ENCODE measurements at regions not wholly inside any gene's neighbourhood (a gene's known extent, or its start where the extent isn't known, plus 50 kb on each side); places are given as distances from the start of the nearest gene placed in this dataset.
"Not testable (repeated sequence)": the region's sequence is repeated elsewhere in the genome, so short reads cannot be mapped to it uniquely, and the experiment has no call there.

- no peak overlapping the region for H3K4me3 ChIP-seq (ENCODE audit: low read length)
- DNase-seq (ENCODE audit: low read depth, low spot score) = no peak
Observed at GRCh38 chr1:196160066-196160795, 448.0 kb downstream of the KCNT2 start.

GRCh38 chr1:196155586-196155985 lies 452.7 kb downstream of the KCNT2 start:
- H3K4me3 ChIP-seq (ENCODE audit: low read length) = no peak overlapping the region
- DNase-seq (ENCODE audit: low read depth, low spot score) = no peak

GRCh38 chr1:196152975-196153374 lies 455.3 kb downstream of the KCNT2 start:
- DNase-seq (ENCODE audit: low read depth, low spot score) = no peak
- no peak overlapping the region for H3K4me3 ChIP-seq (ENCODE audit: low read length)

- DNase-seq (ENCODE audit: low read depth, low spot score) = no peak
- H3K4me3 ChIP-seq (ENCODE audit: low read length) = no peak overlapping the region
Observed at GRCh38 chr1:196152086-196152485, 456.2 kb downstream of the KCNT2 start.

GRCh38 chr1:196148367-196148970 lies 459.8 kb downstream of the KCNT2 start:
- H3K4me3 ChIP-seq (ENCODE audit: low read length) = no peak overlapping the region
- peak; percentile 21 for DNase-seq (ENCODE audit: low read depth, low spot score)

- DNase-seq (ENCODE audit: low read depth, low spot score) = no peak
- H3K4me3 ChIP-seq (ENCODE audit: low read length) = no peak overlapping the region
Observed at GRCh38 chr1:196147530-196147929, 460.7 kb downstream of the KCNT2 start.

- not testable (repeated sequence) for H3K4me3 ChIP-seq (ENCODE audit: low read length); DNase-seq (ENCODE audit: low read depth, low spot score)
Observed at GRCh38 chr1:196145151-196145550, 463.1 kb downstream of the KCNT2 start.

- DNase-seq (ENCODE audit: low read depth, low spot score) = no peak
- no peak overlapping the region for H3K4me3 ChIP-seq (ENCODE audit: low read length)
Observed at GRCh38 chr1:196144588-196144987, 463.7 kb downstream of the KCNT2 start.

- no peak overlapping the region for H3K4me3 ChIP-seq (ENCODE audit: low read length)
- no peak for DNase-seq (ENCODE audit: low read depth, low spot score)
Observed at GRCh38 chr1:196143602-196144342, 464.5 kb downstream of the KCNT2 start.

- no peak for DNase-seq (ENCODE audit: low read depth, low spot score)
- H3K4me3 ChIP-seq (ENCODE audit: low read length) = no peak overlapping the region
Observed at GRCh38 chr1:196142111-196142640, 466.1 kb downstream of the KCNT2 start.

GRCh38 chr1:196136396-196136795 lies 471.8 kb downstream of the KCNT2 start:
- H3K4me3 ChIP-seq (ENCODE audit: low read length) = no peak overlapping the region
- no peak for DNase-seq (ENCODE audit: low read depth, low spot score)

- DNase-seq (ENCODE audit: low read depth, low spot score) = no peak
Observed at GRCh38 chr1:196131691-196132090, 476.5 kb downstream of the KCNT2 start.

GRCh38 chr1:196128835-196129234 lies 479.4 kb downstream of the KCNT2 start:
- no peak for DNase-seq (ENCODE audit: low read depth, low spot score)
- no peak overlapping the region for H3K4me3 ChIP-seq (ENCODE audit: low read length)

More at GRCh38 chr1:196131691-196132090, 476.5 kb downstream of the KCNT2 start:
- H3K4me3 ChIP-seq (ENCODE audit: low read length) = no peak overlapping the region

- no peak for DNase-seq (ENCODE audit: low read depth, low spot score)
- no peak overlapping the region for H3K4me3 ChIP-seq (ENCODE audit: low read length)
Observed at GRCh38 chr1:196121181-196121580, 487.1 kb downstream of the KCNT2 start.

- H3K4me3 ChIP-seq (ENCODE audit: low read length) = no peak overlapping the region
- no peak for DNase-seq (ENCODE audit: low read depth, low spot score)
Observed at GRCh38 chr1:196115646-196116045, 492.6 kb downstream of the KCNT2 start.

GRCh38 chr1:196114193-196114592 lies 494.0 kb downstream of the KCNT2 start:
- no peak overlapping the region for H3K4me3 ChIP-seq (ENCODE audit: low read length)
- no peak for DNase-seq (ENCODE audit: low read depth, low spot score)

- H3K4me3 ChIP-seq (ENCODE audit: low read length); DNase-seq (ENCODE audit: low read depth, low spot score): not testable (repeated sequence)
Observed at GRCh38 chr1:196108990-196109389, 499.2 kb downstream of the KCNT2 start.

- H3K4me3 ChIP-seq (ENCODE audit: low read length) = no peak overlapping the region
- no peak for DNase-seq (ENCODE audit: low read depth, low spot score)
Observed at GRCh38 chr1:196105901-196106300, 502.3 kb downstream of the KCNT2 start.

- H3K4me3 ChIP-seq (ENCODE audit: low read length) = no peak overlapping the region
- no peak for DNase-seq (ENCODE audit: low read depth, low spot score)
Observed at GRCh38 chr1:196102826-196103225, 505.4 kb downstream of the KCNT2 start.

GRCh38 chr1:196098000-196098399 lies 510.2 kb downstream of the KCNT2 start:
- H3K4me3 ChIP-seq (ENCODE audit: low read length) = no peak overlapping the region
- no peak for DNase-seq (ENCODE audit: low read depth, low spot score)

Measured in Jurkat, Clone E6-1 (cell line).